Duodenal mucosa (tissue), 2 donors: ENCODE measurements at regions not wholly inside any gene's neighbourhood (a gene's known extent, or its start where the extent isn't known, plus 50 kb on each side); places are given as distances from the start of the nearest gene placed in this dataset.

Experiments
- H3K27ac ChIP-seq: one replicate; pipeline ENCODE4 v1.7.0; 2013; ENCODE audit warnings: low read depth, low read length
- H3K27me3 ChIP-seq, 2 donors: one replicate each; pipeline ENCODE4 v1.7.0; 2013; ENCODE audit warnings: low read length in 2 of 2, control low read depth in 1 of 2; ENCODE audit not compliant: insufficient read depth in 2 of 2, control insufficient read depth in 1 of 2
- H3K36me3 ChIP-seq, 2 donors: one replicate each; pipeline ENCODE4 v1.7.0; 2013; ENCODE audit warnings: low read length in 2 of 2, control low read depth in 1 of 2; ENCODE audit not compliant: insufficient read depth in 2 of 2, control insufficient read depth in 1 of 2
- H3K4me1 ChIP-seq, 2 donors: one replicate each; pipeline ENCODE4 v1.7.0; 2013; ENCODE audit warnings: low read length in 2 of 2, control low read depth in 1 of 2; ENCODE audit not compliant: insufficient read depth in 2 of 2, control insufficient read depth in 1 of 2
- H3K4me3 ChIP-seq, 2 donors: one replicate each; pipeline ENCODE4 v1.7.0; 2013; ENCODE audit warnings: low read length in 2 of 2, low read depth in 1 of 2
- H3K9ac ChIP-seq, 2 donors: one replicate each; pipeline ENCODE4 v1.7.0; 2013; ENCODE audit warnings: low read length in 2 of 2, low read depth in 1 of 2
- H3K9me3 ChIP-seq, 2 donors: one replicate each; pipeline ENCODE4 v1.7.0; 2013; ENCODE audit warnings: low read length in 2 of 2, control low read depth in 1 of 2; ENCODE audit not compliant: control insufficient read depth in 1 of 2

DNA sequence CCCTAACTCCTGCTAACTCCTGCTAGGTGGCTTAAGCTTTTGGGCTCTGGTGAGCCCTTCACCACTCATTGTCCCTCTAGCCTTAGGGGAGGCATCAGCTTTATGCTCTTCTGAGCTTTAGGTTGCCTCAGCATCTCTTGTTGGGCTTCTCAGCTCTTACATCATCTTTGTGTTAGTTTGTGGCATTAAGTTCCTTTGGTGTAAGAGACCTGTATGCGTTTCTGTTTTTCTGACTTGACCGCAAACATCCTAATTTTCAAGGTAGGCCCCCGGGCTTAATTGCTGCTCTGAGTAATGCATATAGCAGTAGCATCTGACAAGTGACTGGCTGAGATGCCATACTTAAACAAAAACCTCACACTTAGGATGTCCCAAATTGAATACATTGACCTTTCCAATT, 287.8 kb upstream of the TUT7 start:
- H3K4me3 ChIP-seq = no peak overlapping the region
- no peaks in the 10 kb centered on the region for H3K36me3 ChIP-seq
- no peak overlapping the region for H3K27ac ChIP-seq
- no peaks in the 10 kb centered on the region for H3K9me3 ChIP-seq
- no peaks in the 10 kb centered on the region for H3K27me3 ChIP-seq
- no peaks in the 10 kb centered on the region for H3K4me1 ChIP-seq
- H3K9ac ChIP-seq = no peak overlapping the region

GRCh38 chr9:86639899-86640379, 285.7 kb upstream of the TUT7 start:
- H3K27ac ChIP-seq = no peak overlapping the region
- no peak overlapping the region for H3K9ac ChIP-seq
- H3K9me3 ChIP-seq = no peaks in the 10 kb centered on the region
- no peaks in the 10 kb centered on the region for H3K4me1 ChIP-seq
- peaks cover 0 to 3% of the 10 kb centered on the region in 2 donors for H3K27me3 ChIP-seq
- no peaks in the 10 kb centered on the region for H3K36me3 ChIP-seq
- H3K4me3 ChIP-seq = no peak overlapping the region

DNA sequence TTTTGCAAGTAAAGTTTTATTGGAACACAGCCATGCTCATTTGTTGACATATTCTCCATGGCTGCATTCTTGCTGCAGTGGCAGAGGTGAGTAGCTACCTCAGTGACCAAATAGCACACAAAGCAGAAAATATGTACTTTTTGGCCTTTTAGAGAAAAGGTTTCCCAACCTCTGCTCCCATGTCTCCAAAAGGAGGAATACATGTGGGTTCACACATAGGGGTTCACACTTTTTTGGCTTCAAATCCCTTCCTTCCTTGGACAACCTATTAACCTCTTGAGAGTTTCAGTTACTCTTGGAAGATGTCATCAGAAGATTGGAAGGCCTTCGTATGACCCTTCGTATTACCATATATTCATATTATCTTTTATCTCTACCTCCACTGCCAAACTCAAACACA, 285.1 kb upstream of the TUT7 start:
- Histone ChIP-seq H3K4me3 (no peak overlapping the region), H3K9ac (no peak overlapping the region), H3K36me3 (no peaks in the 10 kb centered on the region), H3K27ac (no peak overlapping the region), H3K27me3 (peaks cover 0 to 3% of the 10 kb centered on the region in 2 donors), H3K9me3 (no peaks in the 10 kb centered on the region), H3K4me1 (no peaks in the 10 kb centered on the region)

DNA sequence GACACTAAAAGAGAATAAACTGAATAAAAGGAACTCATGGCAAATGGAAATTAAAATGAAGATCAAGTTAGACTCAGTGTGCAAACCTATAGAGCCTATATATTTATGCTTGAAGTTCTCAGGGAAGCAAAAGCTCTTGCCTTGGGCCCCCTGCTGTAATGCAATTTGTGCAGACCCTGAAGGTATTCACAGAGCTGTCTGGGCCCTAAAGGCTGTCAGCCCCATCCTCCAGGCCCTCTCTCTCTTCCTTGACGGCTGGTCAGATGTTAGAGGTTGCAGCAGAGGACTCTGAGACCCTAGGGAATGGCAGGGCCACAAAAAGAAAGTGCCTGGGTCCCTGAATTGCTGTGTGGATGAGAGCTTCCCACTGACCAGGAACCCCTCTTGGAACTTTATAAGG, 283.9 kb upstream of the TUT7 start:
- Histone ChIP-seq H3K4me3 (no peak overlapping the region), H3K27ac (no peak overlapping the region), H3K27me3 (peaks cover 3 to 4% of the 10 kb centered on the region in 2 donors), H3K36me3 (no peaks in the 10 kb centered on the region), H3K9me3 (no peaks in the 10 kb centered on the region), H3K4me1 (no peaks in the 10 kb centered on the region), H3K9ac (no peak overlapping the region)

- no peak overlapping the region for H3K9ac ChIP-seq
- H3K27me3 ChIP-seq = peaks cover 3 to 4% of the 10 kb centered on the region in 2 donors
- no peaks in the 10 kb centered on the region for H3K4me1 ChIP-seq
- no peak overlapping the region for H3K4me3 ChIP-seq
- H3K27ac ChIP-seq = no peak overlapping the region
- H3K9me3 ChIP-seq = no peaks in the 10 kb centered on the region
- H3K36me3 ChIP-seq = no peaks in the 10 kb centered on the region
These were observed 283.3 kb upstream of the TUT7 start for GRCh38 chr9:86637515-86637914.

- no peaks in the 10 kb centered on the region for H3K4me1 ChIP-seq
- no peaks in the 10 kb centered on the region for H3K9me3 ChIP-seq
- H3K4me3 ChIP-seq = no peak overlapping the region
- H3K36me3 ChIP-seq = no peaks in the 10 kb centered on the region
- no peak overlapping the region for H3K9ac ChIP-seq
- H3K27me3 ChIP-seq = peaks cover 3 to 4% of the 10 kb centered on the region in 2 donors
- H3K27ac ChIP-seq = no peak overlapping the region
These were observed 282.3 kb upstream of the TUT7 start for GRCh38 chr9:86636519-86636918.

DNA sequence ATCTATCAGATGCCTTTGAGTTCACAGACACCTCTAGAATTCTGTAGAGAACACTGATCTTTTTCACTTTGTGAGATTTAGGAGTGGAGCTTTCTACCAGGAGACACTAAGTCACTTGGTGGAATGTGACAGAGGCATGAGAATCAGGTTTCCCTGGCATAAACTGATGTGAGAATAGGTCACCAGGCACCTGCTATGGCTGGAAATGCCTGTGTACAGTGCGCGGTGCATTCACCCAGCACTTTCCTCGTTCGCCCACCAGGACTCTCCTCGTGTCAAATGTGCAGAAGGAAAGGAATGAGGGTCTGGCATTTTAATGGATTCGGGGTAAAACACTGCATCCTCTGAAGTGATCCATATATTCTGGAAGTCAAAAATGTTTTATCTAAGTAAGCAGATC, 281.8 kb upstream of the TUT7 start:
- no peaks in the 10 kb centered on the region for H3K9me3 ChIP-seq
- peaks cover 3 to 4% of the 10 kb centered on the region in 2 donors for H3K27me3 ChIP-seq
- H3K4me1 ChIP-seq = no peaks in the 10 kb centered on the region
- H3K36me3 ChIP-seq = no peaks in the 10 kb centered on the region
- H3K27ac ChIP-seq = no peak overlapping the region
- H3K4me3 ChIP-seq = no peak overlapping the region
- H3K9ac ChIP-seq = no peak overlapping the region

GRCh38 chr9:86634501-86634900, 280.3 kb upstream of the TUT7 start:
- no peak overlapping the region for H3K27ac ChIP-seq
- H3K27me3 ChIP-seq = peaks cover 3 to 4% of the 10 kb centered on the region in 2 donors

GRCh38 chr9:86633945-86634344, 279.7 kb upstream of the TUT7 start:
- Histone ChIP-seq H3K27ac (no peak overlapping the region), H3K27me3 (peaks cover 3 to 4% of the 10 kb centered on the region in 2 donors), H3K9ac (no peak overlapping the region), H3K9me3 (no peaks in the 10 kb centered on the region), H3K4me3 (no peak overlapping the region), H3K36me3 (no peaks in the 10 kb centered on the region), H3K4me1 (no peaks in the 10 kb centered on the region)

More at GRCh38 chr9:86634501-86634900, 280.3 kb upstream of the TUT7 start:
- Histone ChIP-seq H3K9ac (no peak overlapping the region), H3K4me1 (no peaks in the 10 kb centered on the region), H3K9me3 (no peaks in the 10 kb centered on the region), H3K36me3 (no peaks in the 10 kb centered on the region), H3K4me3 (no peak overlapping the region)

GRCh38 chr9:86632537-86632936, 278.3 kb upstream of the TUT7 start:
- H3K4me3 ChIP-seq = no peak overlapping the region
- H3K4me1 ChIP-seq = no peaks in the 10 kb centered on the region
- H3K27ac ChIP-seq = no peak overlapping the region
- no peak overlapping the region for H3K9ac ChIP-seq
- no peaks in the 10 kb centered on the region for H3K36me3 ChIP-seq
- H3K27me3 ChIP-seq = peaks cover 3 to 4% of the 10 kb centered on the region in 2 donors
- no peaks in the 10 kb centered on the region for H3K9me3 ChIP-seq

DNA sequence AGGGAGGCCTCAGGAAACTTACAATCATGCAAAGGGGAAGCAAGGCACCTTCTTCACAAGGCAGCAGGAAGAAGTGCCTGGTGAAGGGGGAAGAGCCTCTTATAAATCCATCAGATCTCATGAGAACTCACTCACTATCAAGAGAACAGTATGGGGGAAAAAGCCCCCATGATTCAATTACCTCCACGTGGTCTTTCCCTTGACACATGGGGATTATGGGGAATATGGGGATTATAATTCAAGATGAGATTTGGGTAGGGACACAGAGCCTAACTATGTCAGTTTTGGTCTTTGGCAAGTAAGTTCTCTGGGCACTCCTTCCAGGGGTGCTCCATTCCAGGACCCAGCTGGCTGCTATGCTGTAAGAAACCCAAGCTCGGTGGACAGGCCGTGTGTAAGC, 275.3 kb upstream of the TUT7 start:
- H3K27me3 ChIP-seq = peaks cover 0 to 4% of the 10 kb centered on the region in 2 donors
- no peak overlapping the region for H3K27ac ChIP-seq
- no peaks in the 10 kb centered on the region for H3K4me1 ChIP-seq
- no peaks in the 10 kb centered on the region for H3K36me3 ChIP-seq
- no peaks in the 10 kb centered on the region for H3K9me3 ChIP-seq
- H3K9ac ChIP-seq = no peak overlapping the region
- no peak overlapping the region for H3K4me3 ChIP-seq
